ENCODE measurements at regions not wholly inside any gene's neighbourhood (a gene's known extent, or its start where the extent isn't known, plus 50 kb on each side); places are given as distances from the start of the nearest gene placed in this dataset.
"Not testable (repeated sequence)": the region's sequence is repeated elsewhere in the genome, so short reads cannot be mapped to it uniquely, and the experiment has no call there.

- no peak for DNase-seq (ENCODE audit: low spot score)
Observed at GRCh38 chrX:84611843-84612636, 109.8 kb upstream of the HDX start.

DNA sequence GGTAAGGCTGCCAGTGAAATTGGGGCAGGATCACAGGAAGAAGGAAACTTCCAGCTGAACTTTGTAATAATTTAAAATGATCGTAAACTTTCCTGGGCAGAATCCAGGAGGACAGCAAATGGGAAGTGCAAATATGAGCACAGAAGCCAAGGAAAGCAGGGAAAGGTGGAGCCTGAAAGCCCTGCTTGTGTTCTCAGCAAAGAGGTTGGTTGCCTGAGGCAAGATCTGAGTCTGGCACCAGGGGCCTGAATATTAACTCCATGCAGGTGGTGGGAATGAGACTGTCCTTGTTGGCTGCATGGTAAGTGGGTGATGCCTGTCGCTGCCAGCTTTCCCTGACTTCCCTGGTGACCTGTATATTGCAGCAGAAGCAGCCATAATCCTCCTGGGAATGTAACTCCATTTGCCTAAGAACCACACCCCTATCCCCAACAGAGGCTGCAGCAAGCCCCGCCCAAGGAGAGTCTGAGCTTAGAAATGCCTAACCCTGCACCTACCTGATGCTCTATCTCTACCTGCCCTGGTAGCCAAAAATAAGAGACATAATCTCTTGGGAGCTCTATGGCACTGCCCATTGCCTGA, 132.0 kb upstream of the HDX start:
- no peak for DNase-seq (ENCODE audit: low spot score)

- DNase-seq (ENCODE audit: low spot score): no peak
Observed at GRCh38 chrX:84666086-84666485, 163.8 kb upstream of the HDX start.

DNA sequence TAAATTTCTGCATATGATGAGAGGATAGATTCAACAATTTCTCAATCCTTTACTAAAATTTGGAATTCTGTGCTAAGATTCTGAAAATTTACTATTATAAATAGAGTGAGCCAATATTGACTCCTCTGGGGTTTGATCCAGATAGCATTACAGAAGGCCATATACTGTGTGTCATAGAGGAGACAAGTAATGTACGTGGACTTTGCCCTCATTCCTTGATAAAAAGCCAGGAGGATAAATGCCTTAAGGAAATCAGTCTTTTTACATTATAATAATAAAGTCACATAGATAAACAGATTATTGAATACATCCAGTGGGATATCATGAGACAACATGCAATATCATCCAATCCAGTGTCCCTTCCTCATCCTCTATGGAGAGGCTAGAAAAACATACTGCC, 188.0 kb upstream of the HDX start:
- no peak for DNase-seq (ENCODE audit: low spot score)

- DNase-seq (ENCODE audit: low spot score): no peak
Observed at GRCh38 chrX:84709987-84710386, 207.7 kb upstream of the HDX start.

- no peak for DNase-seq (ENCODE audit: low spot score)
Observed at GRCh38 chrX:84710611-84711010, 208.4 kb upstream of the HDX start.

DNA sequence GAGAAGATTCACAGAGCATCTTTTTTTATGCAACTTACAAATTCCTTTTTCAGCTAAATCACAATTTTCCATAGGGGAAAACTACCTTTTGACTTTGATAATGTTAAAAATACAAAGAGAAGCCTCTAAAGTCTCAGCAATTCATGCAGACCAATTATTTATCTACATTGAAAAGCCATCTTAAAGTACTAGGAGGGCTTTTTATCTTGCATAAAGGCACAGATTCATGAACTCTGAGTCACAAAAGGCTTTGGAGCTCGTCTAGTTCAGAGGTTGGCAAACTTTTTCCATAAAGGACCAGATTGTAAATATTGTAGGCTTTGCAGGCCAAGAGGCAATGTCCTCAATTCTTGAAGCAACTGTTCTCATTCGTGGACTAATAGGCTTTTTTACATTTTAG, 210.4 kb upstream of the HDX start:
- DNase-seq (ENCODE audit: low spot score): no peak

GRCh38 chrX:84715315-84715714, 213.1 kb upstream of the HDX start:
- DNase-seq (ENCODE audit: low spot score): no peak

- no peak for DNase-seq (ENCODE audit: low spot score)
Observed at GRCh38 chrX:84717343-84717742, 215.1 kb upstream of the HDX start.

DNA sequence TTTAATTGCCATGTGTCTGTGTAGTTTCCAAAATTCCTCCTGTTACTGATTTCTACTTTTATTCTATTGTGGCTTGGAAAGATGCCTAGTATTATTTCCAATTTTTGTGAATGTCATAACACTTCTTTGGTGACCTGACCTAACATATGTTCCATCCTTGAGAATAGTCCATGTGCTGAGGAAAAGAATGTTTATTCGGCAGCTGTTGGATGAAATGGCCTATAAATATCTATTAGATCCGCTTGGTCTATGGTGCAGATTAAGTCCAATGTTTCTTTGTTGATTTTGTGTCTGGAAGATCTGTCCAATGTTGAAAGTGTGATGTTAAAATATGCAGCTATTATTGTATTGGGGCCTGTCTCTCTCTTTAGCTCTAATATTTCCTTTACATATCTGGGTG, 219.2 kb upstream of the HDX start:
- DNase-seq (ENCODE audit: low spot score): no peak

- DNase-seq (ENCODE audit: low spot score): no peak
Observed at GRCh38 chrX:84724576-84724975, 222.3 kb upstream of the HDX start.

GRCh38 chrX:84729408-84729807, 227.2 kb upstream of the HDX start:
- DNase-seq (ENCODE audit: low spot score): no peak

DNA sequence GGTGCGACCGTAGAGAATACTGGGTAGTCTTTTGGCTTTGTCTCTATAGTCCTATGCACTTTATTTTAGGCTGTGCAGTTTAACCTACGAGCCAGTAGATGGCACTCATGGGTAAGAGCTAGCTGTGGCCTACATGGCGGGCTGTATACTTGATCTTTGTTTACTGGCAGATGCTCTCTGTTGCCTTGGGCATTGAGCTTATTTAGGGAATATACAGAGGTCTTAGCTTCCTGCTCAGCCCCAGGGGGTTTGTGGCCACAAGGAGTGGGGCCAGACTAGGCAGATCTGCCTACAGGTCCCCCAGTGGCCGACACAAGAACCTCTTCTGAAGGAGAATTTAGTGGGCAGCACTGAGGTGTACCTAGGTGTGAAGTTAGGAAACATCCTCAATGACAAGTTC, 227.6 kb upstream of the HDX start:
- peak; percentile 44 for DNase-seq (ENCODE audit: low spot score)

DNA sequence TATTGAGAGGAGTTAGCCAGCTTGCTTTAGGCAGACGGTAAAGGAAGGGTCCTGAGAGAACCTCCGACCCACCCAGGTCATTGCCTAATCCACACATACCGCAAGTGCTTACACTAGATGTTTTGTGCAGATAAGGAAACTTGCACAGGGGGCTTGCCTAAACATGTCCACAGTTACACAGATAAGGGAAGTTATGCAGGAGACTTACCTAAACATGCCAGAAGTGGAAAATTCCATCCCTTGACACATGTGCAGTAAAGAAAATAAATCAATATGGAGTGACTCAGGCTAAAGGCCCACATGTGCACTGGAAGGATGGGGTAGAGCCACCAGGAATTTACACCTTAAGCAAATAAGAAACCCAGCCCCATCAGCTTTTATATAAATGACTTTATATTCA, 232.8 kb upstream of the HDX start:
- no peak for DNase-seq (ENCODE audit: low spot score)

DNA sequence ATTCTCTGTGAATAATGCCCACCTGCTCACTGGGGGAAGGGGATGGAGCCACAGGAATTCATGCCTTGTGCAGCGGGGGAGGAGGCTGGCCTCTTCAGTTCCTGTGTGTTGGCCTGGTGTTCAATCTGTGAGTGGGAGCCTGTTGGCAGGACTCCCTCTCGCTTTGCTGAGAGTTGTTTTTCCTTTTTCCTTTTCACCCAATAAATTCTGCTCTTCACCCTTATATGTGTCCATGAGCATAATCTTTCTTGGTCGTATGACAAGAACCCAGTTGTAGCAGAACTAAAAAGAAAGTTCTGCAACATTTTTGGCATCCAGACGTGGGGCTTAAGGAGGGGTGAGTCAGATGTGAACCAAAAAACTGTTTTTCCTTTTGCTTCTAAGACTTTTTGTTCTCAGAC, 235.2 kb upstream of the HDX start:
- no peak for DNase-seq (ENCODE audit: low spot score)

GRCh38 chrX:84747516-84747915, 245.3 kb upstream of the HDX start:
- DNase-seq (ENCODE audit: low spot score): no peak

DNA sequence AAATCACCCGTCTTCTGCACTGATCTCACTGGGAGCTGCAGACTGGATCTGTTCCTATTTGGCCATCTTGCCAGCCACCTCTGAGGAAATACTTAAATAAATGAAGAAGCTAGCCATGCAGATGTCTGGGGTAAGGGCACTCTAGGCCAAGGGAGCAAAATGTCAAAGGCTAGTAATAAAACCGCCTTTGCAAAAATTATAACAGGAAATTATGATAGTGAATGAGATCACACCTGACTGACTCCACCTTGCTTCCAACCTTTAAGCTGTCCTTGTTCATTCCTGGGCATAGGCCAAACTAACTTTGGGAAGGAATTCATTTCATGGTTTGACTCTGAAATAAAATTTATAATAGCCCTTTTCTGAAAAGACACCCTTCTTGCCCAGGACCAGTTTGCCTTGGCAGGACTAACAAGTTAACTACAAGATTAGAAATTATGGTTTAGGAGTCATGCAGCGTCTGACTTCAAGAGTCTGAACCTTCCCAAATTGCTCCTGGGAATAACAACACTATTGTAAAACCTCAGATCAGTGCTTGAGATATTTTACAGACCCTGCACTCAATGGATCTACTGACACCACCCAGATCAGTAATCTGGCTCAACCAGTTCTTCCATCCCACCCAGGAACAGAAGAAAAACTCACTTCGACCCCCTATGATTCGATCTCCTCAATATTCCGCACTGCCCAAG, 246.9 kb upstream of the HDX start:
- DNase-seq (ENCODE audit: low spot score): no peak

DNA sequence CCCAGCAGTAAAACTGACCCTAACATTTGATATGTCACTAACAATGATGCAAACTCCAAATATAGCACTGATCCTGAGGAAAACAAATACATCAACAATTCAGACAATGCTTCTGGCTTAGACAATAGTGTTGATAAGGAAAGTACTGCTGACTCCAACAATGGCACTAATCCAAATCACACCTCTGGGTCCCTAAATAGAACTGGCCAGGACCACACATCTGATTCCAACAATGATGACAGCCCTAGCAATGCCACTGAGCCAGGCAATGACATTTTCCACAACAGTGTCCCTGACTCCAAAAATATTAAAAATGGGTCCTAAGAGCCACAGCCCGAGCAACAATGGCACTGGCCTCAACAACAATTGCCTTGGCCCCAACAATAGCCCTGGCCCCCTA, 243.1 kb upstream of the APOOL start:
- DNase-seq (ENCODE audit: low spot score): no peak

DNA sequence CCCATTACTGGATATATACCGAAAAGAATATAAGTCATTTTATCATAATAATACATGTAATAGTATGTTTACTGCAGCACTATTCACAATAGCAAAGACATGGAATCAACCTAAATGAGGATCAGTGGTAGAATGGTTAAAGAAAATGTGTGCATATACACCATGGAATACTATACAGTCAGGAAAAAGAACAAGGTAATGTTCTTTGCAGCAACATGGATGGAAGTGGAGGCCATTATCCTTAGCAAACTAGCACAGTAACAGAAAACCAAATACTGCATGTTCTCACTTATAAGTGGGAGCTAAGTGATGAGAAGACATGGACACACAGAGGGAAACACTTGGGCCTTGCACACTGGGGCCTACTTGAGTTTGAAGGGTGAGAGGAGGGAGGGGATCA, 207.4 kb upstream of the APOOL start:
- no peak for DNase-seq (ENCODE audit: low spot score)

DNA sequence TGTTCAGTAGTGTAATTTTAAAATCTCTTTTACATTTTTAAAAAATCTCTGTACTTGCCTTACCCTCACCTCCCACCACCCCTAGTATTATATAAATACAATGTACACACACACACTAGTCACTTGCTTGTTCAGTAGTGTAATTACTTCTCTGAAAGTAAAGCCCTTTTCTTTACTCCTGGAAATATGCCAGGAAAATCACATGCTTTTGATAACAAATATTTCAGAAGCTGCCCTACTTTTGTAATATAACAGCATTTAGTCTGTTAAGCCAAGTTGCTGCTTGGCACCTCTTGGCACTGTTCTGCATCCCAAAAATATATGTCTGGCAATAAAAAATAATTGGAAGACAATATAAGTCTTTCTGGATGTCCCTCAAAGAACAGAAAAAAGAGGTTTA, 172.8 kb upstream of the APOOL start:
- DNase-seq (ENCODE audit: low spot score): no peak

DNA sequence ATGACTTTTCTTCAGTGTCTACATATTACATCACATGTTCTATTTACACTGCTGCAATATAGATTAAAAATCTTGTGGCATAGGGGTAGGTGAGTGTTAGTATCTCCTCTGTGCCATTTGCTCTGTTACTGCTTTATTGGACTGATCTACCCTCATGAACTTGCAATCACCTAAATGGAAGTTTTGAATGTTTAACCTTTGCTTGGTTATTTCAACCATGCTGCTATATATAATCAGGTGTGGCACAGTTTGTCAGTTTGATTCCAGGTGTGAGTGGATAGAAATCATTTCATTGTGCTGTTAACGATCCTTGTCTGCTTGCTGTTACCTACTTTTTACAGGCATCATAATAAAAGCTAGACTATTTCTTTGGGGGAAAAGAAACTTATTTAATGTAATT, 157.1 kb upstream of the APOOL start:
- DNase-seq (ENCODE audit: low spot score): not testable (repeated sequence)

DNA sequence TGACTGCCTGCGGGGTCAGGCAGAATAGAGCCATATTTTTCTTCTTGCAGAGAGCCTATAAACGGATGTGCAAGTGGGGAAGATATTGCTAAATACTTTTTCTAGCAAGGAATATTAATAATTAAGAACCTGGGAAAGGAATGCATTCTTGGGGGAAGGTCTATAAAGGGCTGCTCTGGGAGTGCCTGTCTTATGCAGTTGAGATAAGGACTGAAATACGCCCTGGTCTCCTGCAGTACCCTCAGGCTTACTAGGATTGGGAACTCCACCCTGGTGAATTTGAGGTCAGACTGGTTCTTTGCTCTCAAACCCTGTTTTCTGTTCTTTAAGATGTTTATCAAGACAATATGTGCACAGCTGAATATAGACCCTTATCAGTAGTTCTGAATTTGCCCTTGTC, 152.5 kb upstream of the APOOL start:
- DNase-seq (ENCODE audit: low spot score): not testable (repeated sequence)

DNA sequence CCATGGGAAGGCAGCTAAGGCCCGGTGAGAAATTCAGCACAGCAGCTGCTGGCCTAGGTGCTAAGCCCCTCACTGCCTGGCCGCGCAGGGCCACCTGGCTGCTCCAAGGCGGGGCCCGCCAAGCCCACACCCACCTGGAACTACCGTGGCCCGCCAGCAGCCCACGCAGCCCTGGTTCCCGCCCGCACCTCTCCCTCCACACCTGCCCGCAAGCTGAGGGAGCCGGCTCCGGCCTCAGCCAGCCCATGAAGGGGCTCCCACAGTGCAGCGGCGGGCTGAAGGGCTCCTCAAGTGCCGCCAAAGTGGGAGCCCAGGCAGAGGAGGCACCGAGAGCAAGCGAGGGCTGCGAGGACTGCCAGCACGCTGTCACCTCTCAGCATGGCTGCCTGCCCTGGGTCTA, 146.9 kb upstream of the APOOL start:
- not testable (repeated sequence) for DNase-seq (ENCODE audit: low spot score)
